ENCODE measurements at regions not wholly inside any gene's neighbourhood (a gene's known extent, or its start where the extent isn't known, plus 50 kb on each side); places are given as distances from the start of the nearest gene placed in this dataset.

DNA sequence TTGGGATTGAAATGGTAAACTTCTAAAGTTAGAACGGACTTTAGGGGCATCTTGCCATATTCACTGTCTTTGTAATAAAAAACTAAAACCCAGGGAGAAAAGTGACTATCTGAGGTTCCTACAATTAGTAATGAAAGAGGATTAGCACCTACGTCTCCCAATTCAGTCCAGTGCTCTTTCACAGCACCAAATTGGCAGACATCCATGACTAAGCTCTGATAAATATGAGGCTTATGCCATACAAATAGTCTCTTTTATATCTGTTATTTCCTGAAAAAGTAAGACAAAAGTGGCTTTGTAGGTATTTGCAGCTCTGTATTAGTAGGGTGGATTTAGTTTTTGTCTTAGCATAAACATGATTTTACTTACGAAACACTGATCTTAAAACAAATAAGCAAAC lies 315.0 kb upstream of the NRIP1 start:
- Histone ChIP-seq H4K20me1 (replicated peaks; ENCODE audit: insufficient read depth) (no peaks in the 10 kb centered on the region), H3K27me3 (ENCODE audit: insufficient read depth) (no peaks in the 10 kb centered on the region), H3K9me2 (ENCODE audit: insufficient read depth) (peaks cover 24% of the 10 kb centered on the region), H3F3A (replicated peaks; ENCODE audit: low read depth) (no peaks in the 10 kb centered on the region), H3K36me3 (ENCODE audit: insufficient read depth) (no peaks in the 10 kb centered on the region), H3K79me2 (replicated peaks; ENCODE audit: insufficient read depth) (no peaks in the 10 kb centered on the region), H3K4me2 (no peak overlapping the region), H2AFZ (no peak overlapping the region), H3K4me1 (ENCODE audit: insufficient read depth) (no peaks in the 10 kb centered on the region), H3K4me3 (no peak overlapping the region), H3K27ac (ENCODE audit: low read depth) (no peak overlapping the region)
- peaks cover 7% of the 10 kb centered on the region; the same call in 2 of the 3 replicates for H3K36me3 Mint-ChIP-seq (ENCODE audit: low read depth)
- no peak overlapping the region for H3K27ac Mint-ChIP-seq
- ATAC-seq (no peak), DNase-seq (ENCODE audit: low spot score) (no peak)
- H3K4me1 Mint-ChIP-seq: no peaks in the 10 kb centered on the region
- no peak overlapping the region for H3K4me3 Mint-ChIP-seq
- TF ChIP-seq CREB1 (CRISPR knock-in tag; IDR thresholded peaks at IDR 0.05; ENCODE audit: low read depth) (no peak), NANOG (IDR thresholded peaks at IDR 0.05; ENCODE audit: borderline replicate concordance) (no peak), POLR2AphosphoS5 (IDR thresholded peaks at IDR 0.05; ENCODE audit: low read depth) (no peak), EZH2phosphoT487 (IDR thresholded peaks at IDR 0.05; ENCODE audit: unreplicated experiment) (no peak), EZH2 (IDR thresholded peaks at IDR 0.05; ENCODE audit: low read depth, unreplicated experiment) (no peak), ZNF114 (CRISPR knock-in tag; IDR thresholded peaks at IDR 0.05) (no peak), STAT1 (IDR thresholded peaks at IDR 0.05; ENCODE audit: unreplicated experiment) (no peak), ZNF331 (CRISPR knock-in tag; IDR thresholded peaks at IDR 0.05; ENCODE audit: low read depth) (no peak)
- TF ChIP-seq, protein P1, sequence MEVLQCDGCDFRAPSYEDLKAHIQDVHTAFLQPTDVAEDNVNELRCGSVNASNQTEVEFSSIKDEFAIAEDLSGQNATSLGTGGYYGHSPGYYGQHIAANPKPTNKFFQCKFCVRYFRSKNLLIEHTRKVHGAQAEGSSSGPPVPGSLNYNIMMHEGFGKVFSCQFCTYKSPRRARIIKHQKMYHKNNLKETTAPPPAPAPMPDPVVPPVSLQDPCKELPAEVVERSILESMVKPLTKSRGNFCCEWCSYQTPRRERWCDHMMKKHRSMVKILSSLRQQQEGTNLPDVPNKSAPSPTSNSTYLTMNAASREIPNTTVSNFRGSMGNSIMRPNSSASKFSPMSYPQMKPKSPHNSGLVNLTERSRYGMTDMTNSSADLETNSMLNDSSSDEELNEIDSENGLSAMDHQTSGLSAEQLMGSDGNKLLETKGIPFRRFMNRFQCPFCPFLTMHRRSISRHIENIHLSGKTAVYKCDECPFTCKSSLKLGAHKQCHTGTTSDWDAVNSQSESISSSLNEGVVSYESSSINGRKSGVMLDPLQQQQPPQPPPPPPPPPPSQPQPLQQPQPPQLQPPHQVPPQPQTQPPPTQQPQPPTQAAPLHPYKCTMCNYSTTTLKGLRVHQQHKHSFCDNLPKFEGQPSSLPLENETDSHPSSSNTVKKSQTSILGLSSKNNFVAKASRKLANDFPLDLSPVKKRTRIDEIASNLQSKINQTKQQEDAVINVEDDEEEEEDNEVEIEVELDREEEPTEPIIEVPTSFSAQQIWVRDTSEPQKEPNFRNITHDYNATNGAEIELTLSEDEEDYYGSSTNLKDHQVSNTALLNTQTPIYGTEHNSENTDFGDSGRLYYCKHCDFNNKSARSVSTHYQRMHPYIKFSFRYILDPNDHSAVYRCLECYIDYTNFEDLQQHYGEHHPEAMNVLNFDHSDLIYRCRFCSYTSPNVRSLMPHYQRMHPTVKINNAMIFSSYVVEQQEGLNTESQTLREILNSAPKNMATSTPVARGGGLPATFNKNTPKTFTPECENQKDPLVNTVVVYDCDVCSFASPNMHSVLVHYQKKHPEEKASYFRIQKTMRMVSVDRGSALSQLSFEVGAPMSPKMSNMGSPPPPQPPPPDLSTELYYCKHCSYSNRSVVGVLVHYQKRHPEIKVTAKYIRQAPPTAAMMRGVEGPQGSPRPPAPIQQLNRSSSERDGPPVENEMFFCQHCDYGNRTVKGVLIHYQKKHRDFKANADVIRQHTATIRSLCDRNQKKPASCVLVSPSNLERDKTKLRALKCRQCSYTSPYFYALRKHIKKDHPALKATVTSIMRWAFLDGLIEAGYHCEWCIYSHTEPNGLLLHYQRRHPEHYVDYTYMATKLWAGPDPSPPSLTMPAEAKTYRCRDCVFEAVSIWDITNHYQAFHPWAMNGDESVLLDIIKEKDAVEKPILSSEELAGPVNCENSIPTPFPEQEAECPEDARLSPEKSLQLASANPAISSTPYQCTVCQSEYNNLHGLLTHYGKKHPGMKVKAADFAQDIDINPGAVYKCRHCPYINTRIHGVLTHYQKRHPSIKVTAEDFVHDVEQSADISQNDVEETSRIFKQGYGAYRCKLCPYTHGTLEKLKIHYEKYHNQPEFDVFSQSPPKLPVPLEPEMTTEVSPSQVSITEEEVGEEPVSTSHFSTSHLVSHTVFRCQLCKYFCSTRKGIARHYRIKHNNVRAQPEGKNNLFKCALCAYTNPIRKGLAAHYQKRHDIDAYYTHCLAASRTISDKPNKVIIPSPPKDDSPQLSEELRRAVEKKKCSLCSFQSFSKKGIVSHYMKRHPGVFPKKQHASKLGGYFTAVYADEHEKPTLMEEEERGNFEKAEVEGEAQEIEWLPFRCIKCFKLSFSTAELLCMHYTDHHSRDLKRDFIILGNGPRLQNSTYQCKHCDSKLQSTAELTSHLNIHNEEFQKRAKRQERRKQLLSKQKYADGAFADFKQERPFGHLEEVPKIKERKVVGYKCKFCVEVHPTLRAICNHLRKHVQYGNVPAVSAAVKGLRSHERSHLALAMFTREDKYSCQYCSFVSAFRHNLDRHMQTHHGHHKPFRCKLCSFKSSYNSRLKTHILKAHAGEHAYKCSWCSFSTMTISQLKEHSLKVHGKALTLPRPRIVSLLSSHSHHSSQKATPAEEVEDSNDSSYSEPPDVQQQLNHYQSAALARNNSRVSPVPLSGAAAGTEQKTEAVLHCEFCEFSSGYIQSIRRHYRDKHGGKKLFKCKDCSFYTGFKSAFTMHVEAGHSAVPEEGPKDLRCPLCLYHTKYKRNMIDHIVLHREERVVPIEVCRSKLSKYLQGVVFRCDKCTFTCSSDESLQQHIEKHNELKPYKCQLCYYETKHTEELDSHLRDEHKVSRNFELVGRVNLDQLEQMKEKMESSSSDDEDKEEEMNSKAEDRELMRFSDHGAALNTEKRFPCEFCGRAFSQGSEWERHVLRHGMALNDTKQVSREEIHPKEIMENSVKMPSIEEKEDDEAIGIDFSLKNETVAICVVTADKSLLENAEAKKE (CRISPR knock-in tag; IDR thresholded peaks at IDR 0.05): no peak
- TF ChIP-seq, protein P2, sequence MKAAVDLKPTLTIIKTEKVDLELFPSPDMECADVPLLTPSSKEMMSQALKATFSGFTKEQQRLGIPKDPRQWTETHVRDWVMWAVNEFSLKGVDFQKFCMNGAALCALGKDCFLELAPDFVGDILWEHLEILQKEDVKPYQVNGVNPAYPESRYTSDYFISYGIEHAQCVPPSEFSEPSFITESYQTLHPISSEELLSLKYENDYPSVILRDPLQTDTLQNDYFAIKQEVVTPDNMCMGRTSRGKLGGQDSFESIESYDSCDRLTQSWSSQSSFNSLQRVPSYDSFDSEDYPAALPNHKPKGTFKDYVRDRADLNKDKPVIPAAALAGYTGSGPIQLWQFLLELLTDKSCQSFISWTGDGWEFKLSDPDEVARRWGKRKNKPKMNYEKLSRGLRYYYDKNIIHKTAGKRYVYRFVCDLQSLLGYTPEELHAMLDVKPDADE (IDR thresholded peaks at IDR 0.05): no peak
- TF ChIP-seq, protein P3, sequence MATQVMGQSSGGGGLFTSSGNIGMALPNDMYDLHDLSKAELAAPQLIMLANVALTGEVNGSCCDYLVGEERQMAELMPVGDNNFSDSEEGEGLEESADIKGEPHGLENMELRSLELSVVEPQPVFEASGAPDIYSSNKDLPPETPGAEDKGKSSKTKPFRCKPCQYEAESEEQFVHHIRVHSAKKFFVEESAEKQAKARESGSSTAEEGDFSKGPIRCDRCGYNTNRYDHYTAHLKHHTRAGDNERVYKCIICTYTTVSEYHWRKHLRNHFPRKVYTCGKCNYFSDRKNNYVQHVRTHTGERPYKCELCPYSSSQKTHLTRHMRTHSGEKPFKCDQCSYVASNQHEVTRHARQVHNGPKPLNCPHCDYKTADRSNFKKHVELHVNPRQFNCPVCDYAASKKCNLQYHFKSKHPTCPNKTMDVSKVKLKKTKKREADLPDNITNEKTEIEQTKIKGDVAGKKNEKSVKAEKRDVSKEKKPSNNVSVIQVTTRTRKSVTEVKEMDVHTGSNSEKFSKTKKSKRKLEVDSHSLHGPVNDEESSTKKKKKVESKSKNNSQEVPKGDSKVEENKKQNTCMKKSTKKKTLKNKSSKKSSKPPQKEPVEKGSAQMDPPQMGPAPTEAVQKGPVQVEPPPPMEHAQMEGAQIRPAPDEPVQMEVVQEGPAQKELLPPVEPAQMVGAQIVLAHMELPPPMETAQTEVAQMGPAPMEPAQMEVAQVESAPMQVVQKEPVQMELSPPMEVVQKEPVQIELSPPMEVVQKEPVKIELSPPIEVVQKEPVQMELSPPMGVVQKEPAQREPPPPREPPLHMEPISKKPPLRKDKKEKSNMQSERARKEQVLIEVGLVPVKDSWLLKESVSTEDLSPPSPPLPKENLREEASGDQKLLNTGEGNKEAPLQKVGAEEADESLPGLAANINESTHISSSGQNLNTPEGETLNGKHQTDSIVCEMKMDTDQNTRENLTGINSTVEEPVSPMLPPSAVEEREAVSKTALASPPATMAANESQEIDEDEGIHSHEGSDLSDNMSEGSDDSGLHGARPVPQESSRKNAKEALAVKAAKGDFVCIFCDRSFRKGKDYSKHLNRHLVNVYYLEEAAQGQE (IDR thresholded peaks at IDR 0.05; ENCODE audit: unreplicated experiment): no peak
- TF ChIP-seq, protein P4, sequence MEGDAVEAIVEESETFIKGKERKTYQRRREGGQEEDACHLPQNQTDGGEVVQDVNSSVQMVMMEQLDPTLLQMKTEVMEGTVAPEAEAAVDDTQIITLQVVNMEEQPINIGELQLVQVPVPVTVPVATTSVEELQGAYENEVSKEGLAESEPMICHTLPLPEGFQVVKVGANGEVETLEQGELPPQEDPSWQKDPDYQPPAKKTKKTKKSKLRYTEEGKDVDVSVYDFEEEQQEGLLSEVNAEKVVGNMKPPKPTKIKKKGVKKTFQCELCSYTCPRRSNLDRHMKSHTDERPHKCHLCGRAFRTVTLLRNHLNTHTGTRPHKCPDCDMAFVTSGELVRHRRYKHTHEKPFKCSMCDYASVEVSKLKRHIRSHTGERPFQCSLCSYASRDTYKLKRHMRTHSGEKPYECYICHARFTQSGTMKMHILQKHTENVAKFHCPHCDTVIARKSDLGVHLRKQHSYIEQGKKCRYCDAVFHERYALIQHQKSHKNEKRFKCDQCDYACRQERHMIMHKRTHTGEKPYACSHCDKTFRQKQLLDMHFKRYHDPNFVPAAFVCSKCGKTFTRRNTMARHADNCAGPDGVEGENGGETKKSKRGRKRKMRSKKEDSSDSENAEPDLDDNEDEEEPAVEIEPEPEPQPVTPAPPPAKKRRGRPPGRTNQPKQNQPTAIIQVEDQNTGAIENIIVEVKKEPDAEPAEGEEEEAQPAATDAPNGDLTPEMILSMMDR (conservative IDR thresholded peaks at IDR 0.05; ENCODE audit: low read depth in 2 of 2): no peak
- H3K9me3 Mint-ChIP-seq: peaks cover 13% of the 10 kb centered on the region; the same call in 2 of the 3 replicates
- peaks cover 2% of the 10 kb centered on the region for H3K27me3 Mint-ChIP-seq (ENCODE audit: insufficient read depth, low read depth, poor library complexity)

Data from GM23338 (cell line).